ENCODE measurements at regions not wholly inside any gene's neighbourhood (a gene's known extent, or its start where the extent isn't known, plus 50 kb on each side); places are given as distances from the start of the nearest gene placed in this dataset.
"Not testable (repeated sequence)": the region's sequence is repeated elsewhere in the genome, so short reads cannot be mapped to it uniquely, and the experiment has no call there.

DNA sequence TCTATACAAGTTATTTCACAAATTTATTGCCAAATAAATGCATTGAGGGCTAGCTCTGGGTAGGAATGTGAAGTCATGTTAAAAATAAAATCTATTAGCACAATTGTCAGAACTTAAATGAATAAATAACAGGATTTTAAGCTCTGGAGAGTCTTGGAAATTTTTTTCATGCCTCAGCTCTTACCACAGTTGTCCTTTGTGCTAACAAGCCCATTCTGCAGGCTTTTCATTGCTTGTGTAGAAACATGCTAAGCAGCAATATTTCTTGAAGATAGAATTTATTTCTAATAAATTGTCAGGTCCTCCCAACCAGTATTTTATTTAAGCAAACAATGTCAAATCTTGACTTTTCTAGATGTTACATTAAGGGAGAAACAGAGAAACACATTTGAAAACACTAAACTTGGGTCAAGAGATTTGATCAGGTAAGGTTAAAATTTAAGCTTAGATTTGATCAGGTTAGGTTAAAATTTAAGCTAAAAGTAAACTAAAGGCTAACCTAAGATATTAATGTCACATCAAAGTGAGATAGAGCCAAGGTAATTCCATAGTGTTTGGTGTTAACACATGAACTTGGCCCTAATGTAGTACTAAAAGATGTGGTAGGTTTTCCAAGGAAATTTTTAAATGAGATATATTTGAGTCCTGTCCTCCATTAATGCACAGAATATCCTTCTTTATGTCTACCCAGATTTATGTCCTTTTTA is 179.1 kb upstream of the IL1RAPL1 start:
- DNase-seq = no peak

DNA sequence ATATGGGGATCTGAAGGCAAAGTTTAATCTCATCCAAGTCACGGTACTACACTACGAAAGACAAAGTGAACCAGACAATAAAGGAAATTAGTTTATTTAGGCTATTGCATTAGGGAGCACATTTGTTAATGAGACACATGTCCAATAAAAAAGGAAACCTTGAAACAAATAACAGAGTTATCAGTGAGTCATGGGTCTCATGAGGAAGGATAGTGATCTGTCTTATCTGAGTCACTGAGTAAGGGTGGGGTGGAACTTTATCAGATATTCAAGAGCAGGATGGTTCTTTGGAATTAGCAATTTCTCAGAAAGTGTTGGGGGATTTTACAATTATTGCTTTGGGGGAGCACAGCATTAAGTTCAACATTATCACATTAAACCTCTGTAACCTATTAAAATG is 188.9 kb upstream of the IL1RAPL1 start:
- peak; percentile 4 for DNase-seq

DNA sequence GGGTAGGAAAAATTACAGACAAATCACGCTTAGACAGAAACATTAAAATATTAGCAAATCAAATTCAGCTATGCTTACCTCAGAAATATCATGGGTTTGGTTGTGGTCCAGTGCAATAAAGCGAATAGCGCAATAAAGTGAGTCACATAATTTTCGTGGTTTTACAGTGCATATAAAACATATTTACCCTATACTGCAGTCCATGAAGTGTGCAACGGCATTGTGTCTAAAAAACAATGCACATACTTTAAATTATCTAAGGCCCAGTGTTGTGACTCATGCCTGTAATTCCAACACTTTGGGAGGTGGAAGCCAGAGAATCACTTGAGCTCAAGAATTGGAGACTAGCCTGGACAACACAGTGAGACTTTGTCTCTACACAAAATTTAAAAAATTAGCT is 195.7 kb upstream of the IL1RAPL1 start:
- DNase-seq = peak; percentile 46

DNA sequence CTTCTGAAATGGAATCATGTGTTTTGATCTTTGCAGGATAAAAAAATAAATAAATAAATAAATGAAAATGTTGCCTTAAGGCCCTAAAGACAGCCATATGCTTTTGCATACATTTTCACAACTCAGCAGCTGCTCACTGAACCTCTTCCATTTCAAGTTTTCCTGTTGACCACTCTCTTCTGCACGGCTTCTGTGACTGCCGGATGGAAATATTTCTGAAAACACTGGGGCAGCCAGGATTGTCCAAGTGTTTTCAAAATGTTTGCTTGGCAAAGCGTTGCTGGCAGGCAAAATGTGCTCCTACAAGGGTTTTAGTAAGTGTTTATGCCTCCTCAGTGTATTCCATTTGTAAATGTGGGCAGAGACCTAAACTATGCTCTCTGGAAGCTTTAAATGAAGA is 208.1 kb upstream of the IL1RAPL1 start:
- DNase-seq = no peak

DNA sequence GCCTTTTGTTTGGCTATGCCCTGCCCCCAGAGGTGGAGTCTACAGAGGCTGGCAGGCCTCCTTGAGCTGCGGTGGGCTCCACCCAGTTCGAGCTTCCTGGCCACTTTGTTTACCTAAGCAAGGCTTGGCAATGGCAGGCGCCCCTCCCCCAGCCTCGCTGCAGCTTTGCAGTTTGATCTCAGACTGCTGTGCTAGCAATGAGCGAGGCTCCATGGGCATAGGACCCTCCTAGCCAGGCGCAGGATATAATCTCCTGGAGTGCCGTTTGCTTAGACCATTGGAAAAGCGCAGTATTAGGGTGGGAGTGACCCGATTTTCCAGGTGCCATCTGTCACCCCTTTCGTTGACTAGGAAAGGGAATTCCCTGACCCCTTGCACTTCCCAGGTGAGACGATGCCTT is 219.6 kb upstream of the IL1RAPL1 start:
- DNase-seq = not testable (repeated sequence)

DNA sequence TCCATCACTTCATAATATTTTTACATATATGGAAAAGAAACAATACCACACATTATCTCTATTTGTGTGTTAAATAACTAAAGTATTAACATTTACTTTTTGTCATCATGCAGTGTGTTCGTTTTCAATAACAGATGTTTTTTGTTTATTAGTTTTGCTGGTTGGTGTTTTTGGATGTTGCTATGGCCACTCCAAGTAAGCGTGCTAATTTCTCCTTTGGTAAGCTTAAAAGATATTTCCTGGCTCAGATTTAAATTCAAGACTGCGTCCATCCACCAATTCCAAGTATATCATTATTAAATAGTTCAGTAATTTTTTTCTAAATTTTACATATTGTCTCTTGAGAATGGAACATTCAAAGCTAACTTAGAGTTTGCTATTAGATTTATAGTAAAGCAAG is 235.4 kb upstream of the IL1RAPL1 start:
- no peak for DNase-seq

DNA sequence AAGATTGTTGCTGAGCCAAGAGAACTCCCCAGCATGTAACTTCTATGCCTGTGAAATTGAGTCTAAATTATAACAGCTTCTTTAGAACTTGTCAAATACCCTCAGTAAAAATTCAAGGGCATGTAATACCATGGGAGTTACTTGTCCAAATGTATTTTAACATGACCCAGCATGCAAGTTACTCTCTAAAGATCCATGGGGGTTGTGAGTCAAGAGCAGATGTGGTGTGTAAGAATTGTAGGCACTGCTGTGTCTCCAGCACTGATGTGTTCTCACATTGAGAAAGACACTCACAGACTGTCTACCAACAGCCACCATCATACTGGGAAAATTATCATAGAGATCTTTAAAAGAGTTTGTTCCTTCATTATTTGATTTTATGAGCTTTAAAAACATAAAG is 237.4 kb upstream of the IL1RAPL1 start:
- no peak for DNase-seq

DNA sequence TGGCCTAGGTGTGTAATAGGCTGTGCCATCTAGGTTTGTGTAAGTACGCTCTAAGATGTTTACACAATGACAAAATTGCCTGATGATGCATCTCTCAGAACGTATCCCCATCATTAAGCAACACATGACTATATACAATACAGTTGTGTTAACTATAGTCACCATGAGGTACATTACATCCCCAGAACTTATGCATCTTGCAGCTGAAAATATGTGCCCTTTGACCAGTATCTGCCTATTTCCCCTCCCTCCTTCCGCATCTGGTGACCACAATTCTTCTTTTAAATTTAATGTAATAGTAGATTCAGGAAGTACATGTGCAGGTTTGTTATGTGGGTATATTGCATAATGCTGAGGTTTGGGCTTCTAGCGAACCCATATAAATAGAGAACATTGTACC is 239.8 kb upstream of the IL1RAPL1 start:
- no peak for DNase-seq

DNA sequence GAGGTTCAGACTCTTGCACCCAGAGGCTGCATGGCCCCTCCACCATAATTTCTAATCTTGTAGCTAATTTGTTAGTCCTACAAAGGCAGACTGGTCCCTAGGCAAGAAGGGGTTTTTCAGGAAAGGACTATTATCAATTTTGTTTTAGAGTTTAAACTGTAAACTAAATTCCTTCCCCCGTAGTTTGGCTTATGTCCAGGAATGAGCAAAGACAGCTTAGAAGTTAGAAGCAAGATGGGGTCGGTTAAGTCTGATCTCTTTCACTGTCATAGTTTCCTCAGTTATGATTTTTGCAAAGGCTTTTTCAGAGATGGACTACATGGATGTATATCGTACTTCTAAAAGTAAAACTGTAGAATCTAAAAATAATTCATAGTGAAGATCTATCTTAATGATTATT is 258.1 kb upstream of the IL1RAPL1 start:
- no peak for DNase-seq

DNA sequence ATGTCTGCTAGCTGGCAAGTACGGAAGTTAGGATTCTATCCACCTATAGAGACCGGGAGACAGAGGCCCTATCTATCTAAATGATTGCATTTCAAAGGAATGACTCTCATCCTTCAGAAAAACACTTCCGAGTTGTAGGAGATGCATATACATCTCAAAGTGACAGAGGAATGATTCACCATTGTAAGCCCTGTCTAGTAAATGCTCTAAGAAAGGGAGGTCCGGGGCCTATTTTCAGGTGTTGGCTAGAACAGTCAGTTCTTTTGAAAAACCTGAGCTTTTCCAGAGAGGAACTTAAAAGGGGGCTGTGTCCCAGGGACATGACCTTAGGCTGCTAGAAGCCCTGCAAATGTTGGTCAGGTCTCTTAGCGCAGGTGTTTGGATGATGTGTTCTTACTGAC is 262.9 kb upstream of the IL1RAPL1 start:
- no peak for DNase-seq

DNA sequence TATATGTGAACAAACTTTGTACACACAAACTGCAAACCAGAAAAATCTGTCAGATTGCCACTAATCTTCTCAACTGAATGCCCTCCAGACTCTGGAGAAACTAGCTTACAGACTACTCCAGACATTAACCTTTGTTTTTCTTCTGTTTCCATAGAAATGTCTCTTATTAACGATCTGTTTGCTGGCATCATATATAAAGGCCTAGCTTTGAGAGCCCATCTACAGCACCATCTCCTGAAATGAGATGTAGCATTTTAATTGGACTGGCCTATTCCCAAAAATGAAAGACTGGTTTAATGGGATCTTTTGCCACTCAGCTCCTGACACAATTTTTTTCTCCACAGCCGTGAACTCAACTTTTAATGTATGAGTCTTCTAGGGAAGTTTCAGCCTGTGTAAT is 266.0 kb upstream of the IL1RAPL1 start:
- no peak for DNase-seq

DNA sequence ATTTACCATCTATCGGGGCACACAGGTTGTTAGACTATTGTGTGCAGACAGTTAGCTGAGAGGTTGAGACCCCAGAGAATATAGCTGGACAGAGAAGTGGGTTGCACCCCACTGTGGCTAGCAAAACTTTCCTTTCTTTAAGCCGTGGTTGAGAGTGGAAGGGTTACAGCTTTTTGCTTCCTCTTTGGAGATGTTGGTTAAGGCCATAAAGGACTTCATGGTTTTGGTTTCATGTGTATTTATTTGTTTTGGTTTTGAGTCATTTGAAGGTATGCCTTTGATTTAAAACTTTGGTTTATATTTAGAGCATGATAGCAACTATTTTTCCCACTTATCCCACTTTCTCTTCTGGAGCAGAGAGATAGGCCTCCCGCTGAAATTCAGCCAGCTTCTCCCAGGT is 274.3 kb upstream of the IL1RAPL1 start:
- no peak for DNase-seq

DNA sequence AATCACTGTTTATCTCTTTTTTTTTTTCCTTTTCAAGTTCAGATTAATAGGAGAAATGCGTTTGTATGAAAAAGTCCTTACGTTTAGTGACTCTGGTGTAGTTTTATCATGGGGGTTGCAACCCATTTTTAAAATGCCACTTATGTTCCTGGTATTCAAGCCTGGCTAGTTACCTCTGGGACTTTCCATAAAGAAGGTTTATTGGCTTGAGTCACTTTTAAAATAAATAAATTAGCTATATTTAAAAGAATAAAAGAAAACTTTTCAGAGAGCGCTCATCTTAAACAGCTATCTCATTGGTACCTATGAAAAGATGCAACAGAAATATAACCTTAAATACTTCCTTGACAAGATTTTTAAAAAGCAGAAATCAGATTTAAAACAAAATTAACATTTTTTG is 275.0 kb upstream of the IL1RAPL1 start:
- DNase-seq = no peak

DNA sequence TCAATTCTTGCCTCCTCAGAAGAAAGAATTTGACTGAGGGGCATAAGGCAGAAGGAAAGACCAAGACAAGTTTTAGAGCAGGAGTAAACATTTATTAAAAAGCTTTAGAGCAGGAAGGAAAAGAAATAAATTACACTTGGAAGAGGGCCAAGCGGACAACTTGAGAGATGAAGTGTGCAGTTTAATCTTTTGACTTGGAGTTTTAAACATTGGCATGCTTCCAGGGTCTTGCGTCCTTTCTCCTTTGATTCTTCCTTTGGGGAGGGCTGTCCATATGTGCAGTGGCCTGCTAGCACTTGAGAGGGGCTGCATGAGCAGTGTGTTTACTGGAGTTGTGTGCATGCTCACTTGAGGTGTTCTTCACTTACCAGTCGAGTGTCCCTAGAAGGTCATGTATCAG is 275.8 kb upstream of the IL1RAPL1 start:
- DNase-seq = no peak

DNA sequence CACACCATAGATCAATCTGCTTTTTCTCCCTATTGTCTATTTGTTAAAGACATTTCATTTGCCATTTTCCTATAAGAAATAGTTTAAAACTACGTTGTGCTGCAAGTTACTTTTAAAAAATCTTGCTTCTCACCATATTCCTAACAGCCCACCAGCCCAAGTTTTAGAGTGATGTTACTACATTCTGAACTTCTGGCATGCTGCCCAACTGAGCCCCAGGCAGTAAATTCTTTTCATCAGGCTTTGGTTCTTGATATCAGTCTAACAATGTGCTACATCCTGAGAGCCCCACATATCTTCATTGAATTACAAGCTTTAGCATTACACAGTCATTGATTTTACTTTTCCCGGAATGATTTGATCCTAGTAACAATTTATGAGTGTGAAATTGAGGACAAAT is 283.8 kb upstream of the IL1RAPL1 start:
- DNase-seq = peak; percentile 7

DNA sequence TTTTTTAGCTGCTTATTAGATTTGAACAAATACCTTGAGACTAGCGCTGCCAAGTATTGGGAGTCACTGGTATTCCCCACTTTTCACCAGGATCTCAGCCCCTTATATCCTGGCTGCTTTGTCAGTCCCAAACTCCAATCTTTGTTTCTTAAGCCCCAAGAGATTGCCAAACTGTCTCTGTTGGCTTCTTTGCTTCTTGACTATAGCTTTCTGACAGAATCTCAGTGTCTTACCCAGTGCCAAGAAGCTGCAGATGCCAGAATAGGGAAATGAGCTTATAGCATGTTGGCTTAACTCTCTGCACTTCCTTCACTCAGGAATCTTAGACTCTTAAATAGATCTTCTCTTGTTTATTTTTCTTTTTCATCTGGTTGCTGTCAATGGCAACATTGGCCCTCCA is 297.5 kb upstream of the DCAF8L1 start:
- no peak for DNase-seq

DNA sequence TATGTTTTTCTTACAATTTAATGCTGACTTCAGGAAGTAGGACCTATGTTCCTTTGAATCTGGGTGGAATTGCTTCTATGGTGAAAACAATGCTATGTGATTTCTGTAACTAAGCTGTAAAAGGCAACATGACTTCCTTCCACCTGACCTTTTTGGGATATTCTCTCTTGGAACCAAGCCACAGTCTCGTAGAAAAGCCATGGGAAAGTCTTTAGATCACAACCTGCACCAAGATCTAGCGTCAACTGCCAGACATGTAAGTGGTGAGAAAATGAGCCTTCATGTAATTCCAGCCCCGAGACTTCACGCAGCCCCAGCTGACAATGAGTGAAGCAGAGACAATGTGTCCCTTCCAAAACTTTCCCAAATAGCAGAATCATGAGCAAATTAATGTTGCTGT is 297.0 kb upstream of the DCAF8L1 start:
- no peak for DNase-seq

DNA sequence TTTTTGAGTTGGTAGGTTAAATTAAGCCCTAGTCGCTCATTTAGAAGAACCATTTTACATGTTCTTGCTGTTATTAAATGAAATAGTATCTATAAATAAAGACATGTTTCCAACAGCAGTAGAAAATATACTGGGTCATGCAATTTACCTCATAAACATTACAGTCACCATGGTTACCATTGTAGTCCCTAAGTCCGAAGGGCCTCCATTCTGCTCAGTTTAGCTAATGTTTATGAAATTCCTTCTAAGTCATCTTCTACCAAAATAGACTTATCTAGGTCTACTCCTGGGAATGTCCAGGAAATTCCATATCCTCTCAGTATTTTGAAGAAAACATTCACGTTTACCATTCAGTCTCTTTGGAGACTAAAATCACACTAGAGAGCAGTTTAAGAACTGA is 292.5 kb upstream of the DCAF8L1 start:
- DNase-seq = no peak

DNA sequence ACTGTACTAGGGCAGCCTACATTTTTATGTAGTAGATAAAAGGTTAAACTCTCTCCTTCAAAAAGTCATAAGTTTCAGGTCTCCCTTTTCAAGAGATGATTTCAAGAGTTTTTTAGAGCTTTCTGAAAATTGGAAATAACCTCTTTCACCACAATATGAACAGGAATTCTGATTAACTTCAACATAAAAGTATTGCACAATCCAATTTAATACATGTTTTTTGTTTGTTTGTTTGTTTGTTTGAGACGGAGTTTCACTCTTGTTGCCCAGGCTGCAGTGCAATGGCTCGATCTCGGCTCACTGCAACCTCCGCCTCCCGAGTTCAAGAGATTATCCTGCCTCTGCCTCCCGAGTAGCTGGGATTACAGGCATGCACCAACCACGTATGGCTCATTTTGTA is 265.4 kb upstream of the DCAF8L1 start:
- no peak for DNase-seq

DNA sequence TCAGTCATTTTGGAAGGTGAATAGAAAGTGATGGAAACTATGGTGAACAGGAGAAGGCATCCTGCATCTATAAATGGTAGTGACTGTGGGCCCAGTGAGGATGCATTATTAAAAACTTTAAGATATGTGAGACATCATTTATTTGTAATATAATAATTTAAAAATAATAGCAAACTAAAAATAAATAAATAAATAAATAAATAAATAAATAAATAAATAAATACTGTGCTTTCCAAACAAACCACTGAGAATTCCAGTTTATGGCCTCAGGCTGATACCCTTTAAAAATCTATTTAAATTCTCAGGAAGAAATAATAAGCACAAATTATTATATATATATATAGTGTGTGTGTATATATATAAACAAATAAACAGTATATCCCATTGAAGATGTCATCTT is 248.0 kb upstream of the DCAF8L1 start:
- DNase-seq = no peak

DNA sequence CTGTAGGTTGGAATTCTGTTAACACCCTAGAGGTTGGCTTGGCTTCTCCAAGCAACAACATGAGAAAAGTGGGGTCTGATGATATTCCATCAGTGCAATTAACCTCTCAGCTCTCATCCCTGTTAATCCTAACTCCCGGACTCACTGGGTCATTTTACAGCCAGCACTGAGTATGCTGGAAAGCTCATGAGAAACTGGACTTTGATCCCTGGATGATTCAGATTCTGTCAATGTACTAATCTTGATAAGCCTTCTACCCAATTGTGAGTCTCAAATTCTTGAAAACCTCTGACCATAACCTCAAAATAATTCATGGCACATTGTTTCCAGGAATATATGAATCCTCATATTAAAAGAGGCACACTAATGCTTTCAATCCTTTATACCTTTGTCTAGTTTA is 244.3 kb upstream of the DCAF8L1 start:
- no peak for DNase-seq

DNA sequence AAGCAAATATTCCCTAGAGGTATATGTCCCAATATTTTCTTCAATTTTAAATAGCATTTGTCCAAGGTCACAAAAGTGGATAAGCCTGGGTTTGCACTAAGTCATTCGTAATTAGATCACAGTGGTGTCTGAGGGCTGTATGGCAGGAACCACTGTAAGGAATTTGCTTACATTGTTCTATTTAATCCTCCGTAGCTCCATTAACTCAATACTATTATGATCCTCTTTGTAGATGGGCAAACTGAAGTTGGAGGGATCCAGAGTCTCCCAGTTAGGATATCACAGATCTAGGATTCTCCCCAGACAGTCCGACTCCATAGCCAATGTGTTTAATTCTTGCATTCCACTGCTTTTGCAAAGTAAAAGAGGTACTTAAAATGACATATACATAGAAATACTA is 242.7 kb upstream of the DCAF8L1 start:
- no peak for DNase-seq

DNA sequence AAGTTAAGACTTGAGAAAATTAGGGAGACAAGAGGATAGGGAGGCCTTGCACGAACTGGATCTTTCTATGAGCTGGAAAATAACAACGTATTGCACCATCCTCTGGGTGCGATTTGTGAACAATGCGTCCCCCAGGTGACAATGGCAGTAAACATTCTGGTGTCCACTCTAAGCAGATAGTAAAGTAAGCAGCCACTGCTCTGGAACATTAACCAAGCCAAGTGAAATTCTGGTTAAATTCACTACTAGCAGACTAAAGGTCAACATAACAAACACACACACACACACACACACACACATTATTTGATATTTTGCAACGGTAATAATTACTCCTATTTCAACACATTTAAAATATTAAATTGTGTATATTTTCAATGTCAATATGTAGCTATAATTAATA is 242.2 kb upstream of the DCAF8L1 start:
- no peak for DNase-seq

DNA sequence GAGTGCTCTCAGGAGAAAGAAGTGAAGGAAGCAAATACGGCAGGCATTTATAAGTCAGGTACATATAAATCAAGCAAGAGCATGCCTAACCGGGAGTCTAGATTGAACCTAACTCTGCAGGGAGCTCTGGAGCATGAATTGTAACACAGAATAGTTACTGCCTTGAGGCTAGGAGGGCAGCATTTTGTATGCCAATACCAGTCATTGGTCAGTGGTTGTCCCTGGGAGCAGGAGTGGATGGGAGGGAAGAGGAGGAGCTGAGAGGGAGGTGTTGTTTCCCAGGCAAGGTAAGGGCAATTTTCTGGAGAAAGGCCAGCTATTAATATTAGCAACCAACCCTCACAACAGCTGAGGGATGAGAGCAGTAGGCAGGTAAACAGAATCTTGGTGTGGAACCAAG is 224.7 kb upstream of the DCAF8L1 start:
- no peak for DNase-seq

DNA sequence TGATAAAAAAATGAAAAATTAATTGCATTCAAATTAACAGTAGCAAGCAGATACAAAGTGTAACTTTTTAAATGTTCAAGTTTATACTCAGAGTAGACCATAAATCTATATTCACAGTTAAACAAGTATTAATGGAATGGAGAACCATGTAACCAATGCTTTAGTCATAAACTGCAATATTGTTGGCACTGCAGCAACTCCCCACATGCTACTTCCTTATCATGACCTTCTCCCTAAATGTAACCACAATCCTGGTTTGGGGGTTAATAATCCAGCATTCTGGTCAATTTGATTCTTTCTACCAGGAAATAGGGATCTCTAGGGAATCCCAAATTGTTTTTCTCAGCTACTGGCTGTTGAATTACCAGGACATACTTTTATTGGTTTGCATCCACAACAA is 223.9 kb upstream of the DCAF8L1 start:
- peak; percentile 8 for DNase-seq

DNA sequence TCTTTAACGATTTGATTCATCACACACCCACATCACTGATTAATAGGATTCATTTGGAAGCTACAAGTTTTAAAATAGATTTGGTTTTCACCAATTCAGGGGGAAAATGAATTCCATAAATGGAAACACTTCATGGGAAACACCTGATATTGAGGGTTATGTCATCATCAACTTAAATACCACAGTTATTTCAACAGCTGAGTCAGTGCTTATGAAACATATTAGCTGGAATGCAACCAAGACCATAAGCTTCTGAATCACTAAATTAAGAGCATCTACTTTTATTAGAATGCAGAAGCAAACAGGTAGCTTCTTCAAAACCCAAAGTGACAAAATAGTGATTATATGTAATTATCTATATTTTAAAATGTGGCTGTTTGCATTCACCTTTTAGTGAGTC is 207.8 kb upstream of the DCAF8L1 start:
- peak; percentile 51 for DNase-seq
